Ascending aorta (tissue), 2 donors: ENCODE measurements at regions not wholly inside any gene's neighbourhood (a gene's known extent, or its start where the extent isn't known, plus 50 kb on each side); places are given as distances from the start of the nearest gene placed in this dataset.
"Not testable (repeated sequence)": the region's sequence is repeated elsewhere in the genome, so short reads cannot be mapped to it uniquely, and the experiment has no call there.

Experiments used
- DNase-seq, 2 donors: peaks; one replicate each; pipeline ENCODE4 v3.0.0-alpha.2; 2019; ENCODE audit warnings: low spot score in 2 of 2
- H3K27ac ChIP-seq, 2 donors: fragments of 200-600 bp; sonication (generic); one replicate each; pipeline ENCODE4 v1.5.1; 2016 to 2017; ENCODE audit warnings: mild to moderate bottlenecking in 1 of 2
- H3K27me3 ChIP-seq: fragments of 200-600 bp; sonication (generic); one replicate; pipeline ENCODE4 v1.5.1; 2017
- H3K36me3 ChIP-seq, 2 donors: fragments of 200-600 bp; sonication (generic); one replicate each; pipeline ENCODE4 v1.5.1; 2016
- H3K4me1 ChIP-seq, 2 donors: fragments of 200-600 bp; sonication (generic); one replicate each; pipeline ENCODE4 v1.5.1; 2016 to 2017; ENCODE audit warnings: mild to moderate bottlenecking in 1 of 2
- H3K4me3 ChIP-seq, 2 donors: fragments of 200-600 bp; sonication (generic); one replicate each; pipeline ENCODE4 v1.5.1; 2016 to 2017; ENCODE audit warnings: mild to moderate bottlenecking in 1 of 2
- H3K9me3 ChIP-seq, 2 donors: fragments of 200-600 bp; sonication (generic); one replicate each; pipeline ENCODE4 v1.5.1; 2016
- CTCF ChIP-seq, 3 experiments: fragments of 200-600 bp in 2 of 3; fragments of 450-650 bp in 1 of 3; sonication (generic) in 2 of 3; IDR thresholded peaks; one replicate each; pipeline ENCODE4 v1.5.1; 2016 to 2019; ENCODE audit warnings: antibody characterized with exemption in 3 of 3, mild to moderate bottlenecking in 1 of 3, moderate library complexity in 1 of 3
- intact Hi-C: fragments of 100-400 bp; cut with DNase I; formaldehyde crosslinking; loops from one replicate; pipeline ENCODE4 v1.15.1; 2023

GRCh38 chr5:96326902-96327301 lies 106.1 kb downstream of the PCSK1 start:
- no peak for TF ChIP-seq CTCF (IDR thresholded peaks at IDR 0.05)

DNA sequence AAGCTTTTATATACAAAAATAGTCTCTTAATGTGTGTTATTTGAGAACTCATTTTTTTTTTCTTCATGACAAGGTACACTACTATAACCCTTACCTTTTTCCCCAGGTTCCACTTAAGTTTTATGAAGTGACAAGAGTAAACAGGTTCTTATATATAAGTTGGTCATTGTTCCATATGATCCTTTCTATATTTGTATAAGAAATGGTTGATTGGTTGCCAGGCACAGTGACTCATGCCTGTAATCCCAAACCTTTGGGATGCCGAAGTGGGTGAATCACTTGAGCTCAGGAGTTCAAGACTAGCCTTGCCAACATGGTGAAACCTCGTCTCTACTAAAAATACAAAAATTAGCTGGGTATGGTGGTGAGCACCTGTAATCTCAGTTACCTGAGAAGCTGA lies 108.3 kb downstream of the PCSK1 start:
- Histone ChIP-seq H3K4me1 (peaks cover 0 to 5% of the 10 kb centered on the region in 2 donors), H3K27me3 (no peaks in the 10 kb centered on the region), H3K4me3 (no peak overlapping the region), H3K27ac (no peak overlapping the region), H3K36me3 (no peaks in the 10 kb centered on the region), H3K9me3 (no peaks in the 10 kb centered on the region)
- intact Hi-C loops = no loop called here
- DNase-seq = no peak
- TF ChIP-seq CTCF (IDR thresholded peaks at IDR 0.05) = no peak

More at GRCh38 chr5:96326902-96327301, 106.1 kb downstream of the PCSK1 start:
- Histone ChIP-seq H3K36me3 (no peaks in the 10 kb centered on the region), H3K4me3 (no peak overlapping the region), H3K4me1 (peaks cover 0 to 17% of the 10 kb centered on the region in 2 donors), H3K27ac (no peak overlapping the region), H3K9me3 (no peaks in the 10 kb centered on the region), H3K27me3 (no peaks in the 10 kb centered on the region)
- intact Hi-C loops = no loop called here
- no peak for DNase-seq

- TF ChIP-seq CTCF (IDR thresholded peaks at IDR 0.05) = no peak
- intact Hi-C loops = no loop called here
- no peaks in the 10 kb centered on the region for H3K27me3 ChIP-seq
- no peak overlapping the region for H3K4me3 ChIP-seq
- H3K4me1 ChIP-seq = no peaks in the 10 kb centered on the region
- H3K9me3 ChIP-seq = no peaks in the 10 kb centered on the region
- H3K36me3 ChIP-seq = no peaks in the 10 kb centered on the region
- no peak for DNase-seq
- no peak overlapping the region for H3K27ac ChIP-seq
These were observed 110.2 kb downstream of the PCSK1 start for GRCh38 chr5:96322865-96323264.

GRCh38 chr5:96322217-96322616 lies 110.8 kb downstream of the PCSK1 start:
- Histone ChIP-seq H3K4me3 (no peak overlapping the region), H3K36me3 (no peaks in the 10 kb centered on the region), H3K4me1 (no peaks in the 10 kb centered on the region), H3K9me3 (no peaks in the 10 kb centered on the region), H3K27ac (no peak overlapping the region), H3K27me3 (no peaks in the 10 kb centered on the region)
- no peak for DNase-seq
- TF ChIP-seq CTCF (IDR thresholded peaks at IDR 0.05) = no peak
- intact Hi-C loops = no loop called here

- intact Hi-C loops = no loop called here
- no peak overlapping the region for H3K4me3 ChIP-seq
- DNase-seq = no peak
- no peaks in the 10 kb centered on the region for H3K4me1 ChIP-seq
- H3K9me3 ChIP-seq = no peaks in the 10 kb centered on the region
- H3K36me3 ChIP-seq = no peaks in the 10 kb centered on the region
- no peak for TF ChIP-seq CTCF (IDR thresholded peaks at IDR 0.05)
- H3K27me3 ChIP-seq = no peaks in the 10 kb centered on the region
- no peak overlapping the region for H3K27ac ChIP-seq
These were observed 111.7 kb downstream of the PCSK1 start for GRCh38 chr5:96321345-96321744.

DNA sequence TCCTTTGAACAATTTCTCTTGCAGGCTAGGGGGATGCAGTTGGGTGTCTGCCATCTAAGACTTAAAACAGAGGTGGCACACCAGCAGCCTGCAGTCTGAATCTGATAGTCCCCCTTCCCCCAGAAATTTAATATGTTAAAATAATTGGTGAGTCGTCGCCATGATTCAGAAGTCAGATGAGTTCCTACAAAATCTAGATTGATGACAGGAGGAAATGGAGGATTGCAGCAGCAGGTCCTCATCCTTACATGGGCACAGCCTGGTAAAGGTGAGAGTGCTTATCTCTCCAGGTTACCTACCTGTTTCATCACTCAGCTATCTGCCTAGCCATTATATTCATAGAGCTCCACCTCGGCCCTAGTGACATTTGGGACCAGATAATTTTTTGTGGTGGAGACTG lies 112.3 kb downstream of the PCSK1 start:
- Histone ChIP-seq H3K4me1 (no peaks in the 10 kb centered on the region), H3K9me3 (no peaks in the 10 kb centered on the region), H3K27ac (no peak overlapping the region), H3K36me3 (no peaks in the 10 kb centered on the region), H3K27me3 (no peaks in the 10 kb centered on the region), H3K4me3 (no peak overlapping the region)
- intact Hi-C loops = no loop called here
- no peak for TF ChIP-seq CTCF (IDR thresholded peaks at IDR 0.05)
- DNase-seq = no peak

- H3K27ac ChIP-seq, H3K4me1 ChIP-seq, DNase-seq, intact Hi-C loops, H3K9me3 ChIP-seq, H3K36me3 ChIP-seq, H3K27me3 ChIP-seq, H3K4me3 ChIP-seq: not testable (repeated sequence)
These were observed 112.9 kb downstream of the PCSK1 start for GRCh38 chr5:96319981-96320739.
